HG02970 (cell line): ENCODE measurements at regions not wholly inside any gene's neighbourhood (a gene's known extent, or its start where the extent isn't known, plus 50 kb on each side); places are given as distances from the start of the nearest gene placed in this dataset.

Source experiments
- ATAC-seq: cut with Tn5 transposase; IDR thresholded peaks from one replicate; pipeline ENCODE4 v1.9.1; 2021; ENCODE audit warnings: mild to moderate bottlenecking, moderate library complexity, moderate number of reproducible peaks; ENCODE audit not compliant: unreplicated experiment, low FRiP score

DNA sequence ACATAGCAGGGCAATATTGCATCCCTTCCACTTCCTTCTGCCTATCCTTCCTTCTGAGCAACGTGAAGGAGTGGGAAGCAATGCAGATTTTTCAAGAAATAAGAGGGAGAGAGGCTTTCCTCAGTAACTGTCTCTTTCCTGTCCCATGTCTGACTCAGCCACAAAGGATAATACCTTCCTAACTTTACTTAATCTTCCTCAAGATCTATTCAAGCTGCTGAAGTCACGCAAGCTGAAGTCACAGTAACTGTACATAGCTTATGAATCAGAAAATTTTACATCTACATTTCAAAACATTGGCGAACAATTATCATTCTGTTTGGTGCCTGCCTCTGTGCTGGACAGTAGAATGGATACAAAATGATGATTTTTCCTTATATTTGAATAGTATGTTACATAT is 86.4 kb upstream of the POU3F2 start:
- ATAC-seq: no peak

GRCh38 chr6:98759459-98759858 is 74.9 kb upstream of the POU3F2 start:
- ATAC-seq: no peak

DNA sequence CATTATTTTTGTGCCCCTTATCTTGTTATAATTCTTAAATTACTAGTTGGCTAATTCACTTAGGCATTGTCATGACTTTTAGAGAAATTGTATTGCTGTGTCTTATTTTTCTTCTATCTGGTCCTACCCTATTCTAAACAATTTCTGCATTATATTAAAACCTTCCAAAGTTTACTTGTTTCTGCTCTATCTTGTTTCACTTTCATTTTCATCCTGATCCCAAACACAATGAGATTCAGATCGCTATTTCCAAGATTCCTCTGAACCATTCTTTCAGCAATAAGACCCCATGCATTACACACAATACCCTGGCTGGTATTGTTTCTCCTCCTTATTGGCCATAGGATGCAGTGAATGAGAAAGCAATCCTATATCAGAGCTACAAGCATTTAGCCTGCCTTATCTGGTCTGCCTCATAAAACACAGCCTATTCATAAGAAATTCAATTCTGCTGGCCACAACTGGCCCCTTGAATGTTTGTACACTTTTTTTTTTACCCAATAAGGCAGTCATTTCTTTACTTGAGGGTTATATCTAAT is 69.9 kb upstream of the POU3F2 start:
- no peak for ATAC-seq

GRCh38 chr6:98769546-98769945 is 64.8 kb upstream of the POU3F2 start:
- no peak for ATAC-seq

DNA sequence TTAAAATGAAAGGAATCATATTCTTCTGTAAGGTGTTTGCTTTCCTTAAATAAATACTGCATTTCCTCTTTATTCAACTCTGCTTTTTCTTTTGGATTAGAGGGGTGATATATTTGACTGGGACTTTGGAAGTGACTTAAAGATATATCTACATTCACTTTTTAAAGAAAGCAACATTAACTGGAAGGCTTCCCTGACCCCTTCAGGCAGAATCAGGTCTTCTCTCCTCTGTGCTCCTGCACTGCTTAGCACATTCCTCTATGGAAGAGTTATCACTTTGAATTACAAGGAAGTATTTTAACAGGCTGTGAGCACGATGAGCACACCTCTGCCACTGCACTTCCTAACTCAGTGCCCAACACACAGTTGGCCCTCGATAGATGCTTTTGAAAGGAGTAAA is 59.2 kb upstream of the POU3F2 start:
- no peak for ATAC-seq

DNA sequence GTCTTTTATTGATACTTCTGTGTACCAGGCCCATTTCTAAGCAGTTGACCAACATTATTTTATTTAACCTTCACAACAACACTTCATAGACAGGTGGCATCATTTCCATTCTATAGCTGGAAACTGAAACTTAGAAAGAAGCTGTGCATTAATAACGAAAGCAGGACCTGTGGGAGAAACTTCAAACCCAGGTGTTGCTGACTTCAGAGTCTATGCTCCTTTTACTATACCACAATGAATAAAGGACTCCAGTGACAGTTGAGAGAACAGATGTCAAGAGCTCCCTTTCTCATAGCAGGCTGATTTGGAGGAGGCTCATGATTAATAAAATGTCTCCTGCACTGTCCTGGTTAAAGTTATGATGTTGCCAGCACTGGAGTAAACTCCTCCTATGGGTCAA is 56.6 kb upstream of the POU3F2 start:
- ATAC-seq: peak; percentile 98

- no peak for ATAC-seq
These were observed 54.8 kb upstream of the POU3F2 start for GRCh38 chr6:98779618-98780017.

GRCh38 chr6:98782772-98783171 is 51.6 kb upstream of the POU3F2 start:
- ATAC-seq: no peak

- ATAC-seq: no peak
These were observed 50.8 kb upstream of the POU3F2 start for GRCh38 chr6:98783578-98783977.
